Panc1 (cell line): ENCODE measurements at regions not wholly inside any gene's neighbourhood (a gene's known extent, or its start where the extent isn't known, plus 50 kb on each side); places are given as distances from the start of the nearest gene placed in this dataset.

ENCODE experiments used
- POLR2AphosphoS5 ChIP-seq: IDR thresholded peaks from 2 replicates; pipeline ENCODE4 v1.6.1; 2012; ENCODE audit warnings: mild to moderate bottlenecking, low read depth, low read length, moderate library complexity
- REST ChIP-seq, 2 experiments: IDR thresholded peaks; 2 replicates each; pipeline ENCODE4 v1.6.1; 2011 to 2012; ENCODE audit warnings: low read depth in 2 of 2, control low read depth in 1 of 2, low read length in 1 of 2, mild to moderate bottlenecking in 1 of 2, moderate library complexity in 1 of 2; ENCODE audit not compliant: insufficient read depth in 1 of 2
- TCF7L2 ChIP-seq: IDR thresholded peaks from 2 replicates; pipeline ENCODE4 v1.6.1; 2011; ENCODE audit warnings: mild to moderate bottlenecking, low read depth, low read length, inconsistent platforms
- TF ChIP-seq, protein P1 (sequence below): fragments of 450-650 bp; IDR thresholded peaks from 2 replicates; pipeline ENCODE4 v1.5.1; 2017; ENCODE audit warnings: mild to moderate bottlenecking

DNA sequence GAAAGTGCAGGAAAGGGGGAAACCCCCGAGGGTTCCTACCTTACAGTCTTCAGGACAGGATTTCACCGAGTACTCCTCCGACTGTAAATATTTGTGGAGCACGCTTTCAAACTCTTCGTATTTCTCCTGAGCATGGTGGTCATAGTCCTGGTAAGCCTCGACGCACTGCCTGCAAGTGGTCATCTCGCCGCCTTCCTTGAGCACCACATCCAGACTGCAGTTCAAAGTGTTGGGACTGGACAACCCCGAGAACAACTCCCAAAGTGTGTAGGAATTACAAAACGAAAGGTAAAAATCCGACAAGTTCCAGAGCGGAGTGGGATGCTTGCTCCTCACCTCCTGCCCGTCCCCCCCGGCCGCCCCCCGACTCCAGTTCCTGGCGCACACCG, 349.7 kb downstream of the LIG4 start:
- TF ChIP-seq POLR2AphosphoS5 (no peak), REST (IDR thresholded peaks at IDR 0.05; ENCODE audit: insufficient read depth in 1 of 2, low read depth in 2 of 2, low read length in 1 of 2) (no peak), TCF7L2 (no peak)
- TF ChIP-seq, protein P1, sequence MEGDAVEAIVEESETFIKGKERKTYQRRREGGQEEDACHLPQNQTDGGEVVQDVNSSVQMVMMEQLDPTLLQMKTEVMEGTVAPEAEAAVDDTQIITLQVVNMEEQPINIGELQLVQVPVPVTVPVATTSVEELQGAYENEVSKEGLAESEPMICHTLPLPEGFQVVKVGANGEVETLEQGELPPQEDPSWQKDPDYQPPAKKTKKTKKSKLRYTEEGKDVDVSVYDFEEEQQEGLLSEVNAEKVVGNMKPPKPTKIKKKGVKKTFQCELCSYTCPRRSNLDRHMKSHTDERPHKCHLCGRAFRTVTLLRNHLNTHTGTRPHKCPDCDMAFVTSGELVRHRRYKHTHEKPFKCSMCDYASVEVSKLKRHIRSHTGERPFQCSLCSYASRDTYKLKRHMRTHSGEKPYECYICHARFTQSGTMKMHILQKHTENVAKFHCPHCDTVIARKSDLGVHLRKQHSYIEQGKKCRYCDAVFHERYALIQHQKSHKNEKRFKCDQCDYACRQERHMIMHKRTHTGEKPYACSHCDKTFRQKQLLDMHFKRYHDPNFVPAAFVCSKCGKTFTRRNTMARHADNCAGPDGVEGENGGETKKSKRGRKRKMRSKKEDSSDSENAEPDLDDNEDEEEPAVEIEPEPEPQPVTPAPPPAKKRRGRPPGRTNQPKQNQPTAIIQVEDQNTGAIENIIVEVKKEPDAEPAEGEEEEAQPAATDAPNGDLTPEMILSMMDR: no peak
